ENCODE measurements at regions not wholly inside any gene's neighbourhood (a gene's known extent, or its start where the extent isn't known, plus 50 kb on each side); places are given as distances from the start of the nearest gene placed in this dataset.

DNA sequence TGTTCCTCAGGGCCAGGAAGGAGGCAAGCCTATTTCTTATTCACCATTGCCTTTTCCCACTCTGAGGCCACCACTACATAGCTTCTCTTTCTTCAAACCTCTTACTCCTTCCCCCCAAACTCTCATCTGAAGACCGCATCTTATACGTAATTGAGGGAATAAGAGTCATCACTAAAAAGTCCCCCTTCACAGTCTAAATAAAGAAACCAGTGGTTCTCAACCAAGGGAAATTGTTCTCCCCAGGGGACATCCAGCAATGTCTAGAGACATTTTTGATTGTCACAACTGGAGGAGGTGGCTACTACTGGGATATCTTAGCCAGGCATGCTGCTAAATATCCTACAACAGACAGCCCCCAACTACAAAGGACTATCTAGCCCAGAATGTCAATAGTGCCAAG is 327.6 kb upstream of the CNR1 start:
- TF ChIP-seq, protein P1, sequence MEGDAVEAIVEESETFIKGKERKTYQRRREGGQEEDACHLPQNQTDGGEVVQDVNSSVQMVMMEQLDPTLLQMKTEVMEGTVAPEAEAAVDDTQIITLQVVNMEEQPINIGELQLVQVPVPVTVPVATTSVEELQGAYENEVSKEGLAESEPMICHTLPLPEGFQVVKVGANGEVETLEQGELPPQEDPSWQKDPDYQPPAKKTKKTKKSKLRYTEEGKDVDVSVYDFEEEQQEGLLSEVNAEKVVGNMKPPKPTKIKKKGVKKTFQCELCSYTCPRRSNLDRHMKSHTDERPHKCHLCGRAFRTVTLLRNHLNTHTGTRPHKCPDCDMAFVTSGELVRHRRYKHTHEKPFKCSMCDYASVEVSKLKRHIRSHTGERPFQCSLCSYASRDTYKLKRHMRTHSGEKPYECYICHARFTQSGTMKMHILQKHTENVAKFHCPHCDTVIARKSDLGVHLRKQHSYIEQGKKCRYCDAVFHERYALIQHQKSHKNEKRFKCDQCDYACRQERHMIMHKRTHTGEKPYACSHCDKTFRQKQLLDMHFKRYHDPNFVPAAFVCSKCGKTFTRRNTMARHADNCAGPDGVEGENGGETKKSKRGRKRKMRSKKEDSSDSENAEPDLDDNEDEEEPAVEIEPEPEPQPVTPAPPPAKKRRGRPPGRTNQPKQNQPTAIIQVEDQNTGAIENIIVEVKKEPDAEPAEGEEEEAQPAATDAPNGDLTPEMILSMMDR (IDR thresholded peaks at IDR 0.05), result no peak
- TF ChIP-seq POLR2A (IDR thresholded peaks at IDR 0.05), result no peak

Measured in thyroid gland (tissue), 4 donors.